Medulla oblongata (tissue), 1 donor: ENCODE measurements at regions not wholly inside any gene's neighbourhood (a gene's known extent, or its start where the extent isn't known, plus 50 kb on each side); places are given as distances from the start of the nearest gene placed in this dataset.
"Not testable (repeated sequence)": the region's sequence is repeated elsewhere in the genome, so short reads cannot be mapped to it uniquely, and the experiment has no call there.

Experiments used
- DNase-seq: peaks from one replicate; pipeline ENCODE4 v3.0.0-alpha.2; 2015; ENCODE audit errors: extremely low spot score

- no peak for DNase-seq
Observed at GRCh38 chr11:106152013-106152412, 74.6 kb downstream of the AASDHPPT start.

DNA sequence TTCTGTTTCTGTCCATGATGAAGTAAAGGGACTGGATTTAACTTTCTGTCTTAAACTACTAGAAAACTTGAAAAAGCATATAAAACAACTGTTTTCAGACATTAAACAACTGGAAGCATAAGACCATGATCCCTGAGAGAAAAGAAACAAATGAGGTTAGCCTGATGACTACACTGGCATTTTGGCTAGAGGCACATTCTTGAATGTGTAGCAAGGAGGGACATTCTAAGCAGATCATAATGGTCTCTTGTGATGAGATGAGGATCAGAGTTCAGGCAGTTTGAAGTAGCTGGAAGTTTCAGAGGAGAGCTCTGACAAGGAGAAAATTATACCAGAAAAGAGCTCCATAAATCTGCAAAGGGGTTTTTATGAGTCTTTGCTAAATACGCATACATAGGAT lies 75.4 kb downstream of the AASDHPPT start:
- DNase-seq, result no peak

DNA sequence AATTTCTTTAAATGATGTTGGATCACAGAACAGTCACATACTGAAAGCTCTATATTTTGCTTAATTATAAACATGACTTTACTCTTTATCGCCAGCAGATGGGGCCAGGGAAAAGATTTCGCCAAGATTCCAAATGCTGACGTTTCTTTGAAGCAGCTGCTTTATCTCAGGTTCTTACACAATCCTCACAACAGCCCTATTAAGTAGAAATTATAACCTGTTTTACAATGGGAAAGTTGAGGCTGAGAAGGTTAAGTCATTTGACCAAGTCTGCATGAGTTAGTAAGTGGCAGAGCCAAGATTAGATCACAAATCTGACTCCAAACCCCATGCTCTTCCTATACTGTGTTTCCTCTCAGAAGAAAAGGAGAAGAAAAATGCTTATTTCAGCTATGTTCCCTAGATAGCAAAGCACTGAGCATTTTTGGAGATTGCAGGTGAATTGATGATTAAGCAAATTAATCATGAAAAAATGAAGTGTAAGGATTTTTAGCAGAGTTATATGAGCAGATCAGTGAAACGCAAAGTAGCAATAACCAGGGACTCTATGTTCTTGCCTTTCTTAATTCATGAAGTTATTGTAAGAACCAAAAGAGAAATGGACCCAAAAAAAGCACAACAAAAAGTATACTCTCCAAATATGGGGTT lies 79.0 kb downstream of the AASDHPPT start:
- DNase-seq, result peak; percentile 53

GRCh38 chr11:106158406-106158805 lies 80.9 kb downstream of the AASDHPPT start:
- no peak for DNase-seq

GRCh38 chr11:106159836-106160235 lies 82.4 kb downstream of the AASDHPPT start:
- DNase-seq, result no peak

DNA sequence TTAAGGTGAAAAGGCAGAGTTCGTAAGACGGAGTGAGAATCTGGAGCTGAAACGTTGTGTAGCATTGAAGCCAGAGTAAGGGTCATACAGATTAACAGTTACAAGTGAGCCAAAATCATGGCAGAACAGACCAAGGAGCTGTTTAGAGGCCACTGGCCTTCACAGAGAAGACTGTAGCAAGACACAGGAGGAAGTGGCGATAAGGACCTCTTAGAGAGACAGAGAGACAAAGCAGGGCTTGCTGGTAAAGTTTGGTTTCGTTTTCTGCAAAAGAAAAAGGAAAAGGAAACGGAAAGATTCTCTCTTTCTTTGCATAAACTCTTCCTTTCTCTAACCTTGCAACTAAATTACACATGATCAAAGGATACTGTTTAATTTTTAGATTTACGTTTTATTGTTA lies 83.0 kb downstream of the AASDHPPT start:
- DNase-seq, result no peak

DNA sequence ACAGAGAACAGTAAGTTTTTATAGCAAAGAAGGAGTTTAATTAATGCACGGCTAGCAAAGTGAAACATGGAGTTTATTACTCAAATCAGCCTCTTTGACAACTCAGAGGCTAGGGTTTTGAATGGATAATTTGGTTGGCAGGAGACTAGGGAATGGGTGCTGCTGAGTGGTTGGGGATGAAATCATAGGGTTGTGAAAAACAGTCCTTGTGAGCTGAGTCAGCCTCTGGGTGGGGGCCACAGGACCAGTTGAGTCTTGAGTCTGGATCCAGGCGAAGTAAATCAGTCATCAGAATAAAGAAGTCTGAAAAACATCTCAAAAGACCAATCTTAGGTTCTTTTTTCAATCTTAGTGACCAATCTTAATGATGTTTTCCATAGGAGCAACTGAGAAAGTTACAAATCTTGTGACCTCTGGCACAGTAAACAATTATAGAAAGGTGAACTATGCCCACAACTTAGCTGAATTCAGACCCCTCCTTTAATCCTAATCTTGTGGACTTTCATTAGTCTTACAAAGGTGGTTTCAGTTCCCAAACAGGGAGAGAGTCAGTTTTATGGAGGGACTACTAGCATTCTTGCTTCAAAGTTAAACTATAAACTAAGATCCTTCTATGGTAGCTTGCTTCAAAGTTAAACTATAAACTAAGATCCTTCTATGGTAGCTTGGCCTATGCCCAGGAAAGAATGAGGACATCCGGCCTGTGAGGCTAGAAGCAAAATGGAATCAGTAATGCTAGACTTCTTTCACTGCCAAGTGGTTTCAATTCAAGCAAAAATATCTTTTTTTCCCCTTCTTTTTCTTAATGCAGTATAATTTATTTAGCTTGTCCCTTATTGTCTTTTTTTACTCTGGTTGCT lies 84.5 kb downstream of the AASDHPPT start:
- DNase-seq, result no peak

- no peak for DNase-seq
Observed at GRCh38 chr11:106167085-106167484, 89.6 kb downstream of the AASDHPPT start.

DNA sequence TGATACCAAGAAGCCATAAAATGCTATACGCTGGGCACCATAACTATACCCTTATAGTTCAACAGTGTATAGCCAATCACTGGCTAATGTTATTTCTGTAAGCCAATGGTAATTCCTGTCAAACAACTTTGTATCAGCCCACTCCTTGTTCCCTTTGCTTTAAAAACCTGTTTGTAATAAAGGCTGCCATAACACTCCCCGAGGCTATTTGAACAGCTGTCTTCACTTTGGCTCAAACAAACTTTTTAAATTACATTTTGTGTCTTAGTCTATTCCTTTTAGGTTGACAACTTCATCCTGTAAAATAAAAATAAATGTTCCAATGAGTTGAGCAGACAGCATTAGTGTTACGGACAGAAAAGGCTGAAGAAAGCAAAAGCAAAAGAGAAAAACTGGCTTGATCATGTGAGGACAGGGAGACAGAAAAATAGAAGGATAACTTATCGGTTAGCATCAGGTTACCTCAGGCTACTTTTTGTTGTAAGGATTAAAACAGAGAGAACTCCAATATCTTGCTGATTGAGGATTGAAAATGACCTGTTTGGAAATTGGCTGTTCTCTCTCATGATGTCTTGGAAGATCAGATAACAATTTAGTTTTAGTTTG lies 95.0 kb downstream of the AASDHPPT start:
- no peak for DNase-seq

GRCh38 chr11:106173291-106173690 lies 95.8 kb downstream of the AASDHPPT start:
- DNase-seq, result no peak

- DNase-seq, result not testable (repeated sequence)
Observed at GRCh38 chr11:106174003-106174402, 96.5 kb downstream of the AASDHPPT start.

- DNase-seq, result no peak
Observed at GRCh38 chr11:106176817-106177216, 99.4 kb downstream of the AASDHPPT start.

DNA sequence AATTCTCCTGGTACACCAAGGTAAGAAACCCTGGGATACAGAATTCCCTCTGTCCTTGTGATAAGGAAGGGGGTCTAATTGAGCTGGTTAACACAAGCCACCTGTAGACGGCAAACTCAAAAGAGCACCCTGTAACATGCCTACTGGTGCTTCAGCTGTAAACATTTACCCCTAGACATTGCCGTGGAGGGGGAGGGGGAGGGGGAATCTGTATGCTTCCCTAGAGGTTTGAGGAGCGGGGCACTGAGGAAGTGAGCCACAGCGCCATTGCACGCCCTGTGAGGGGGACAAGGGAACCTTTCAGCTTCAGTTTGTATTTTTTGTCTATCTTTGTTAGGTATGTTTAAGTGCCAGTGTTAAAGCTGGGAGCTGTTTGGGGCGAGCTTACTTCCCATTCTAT lies 99.8 kb downstream of the AASDHPPT start:
- DNase-seq, result no peak

DNA sequence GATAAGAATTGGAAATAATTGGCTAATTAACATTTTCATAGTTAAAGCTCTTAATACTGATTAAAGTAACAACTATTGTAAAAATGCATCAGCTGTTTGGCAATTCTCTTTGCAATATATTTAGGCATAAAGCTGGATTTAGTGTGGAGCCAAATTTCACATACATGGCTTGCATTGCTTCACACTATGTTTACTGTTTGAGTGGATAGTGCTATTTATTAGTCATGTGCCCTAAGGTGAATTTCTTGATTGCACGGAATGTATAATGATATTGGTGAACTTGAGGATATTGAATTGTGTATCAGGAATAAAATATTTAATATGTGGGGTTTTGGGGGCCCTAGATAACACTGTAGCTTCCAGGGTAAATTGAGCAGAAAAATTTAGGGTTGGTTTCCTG lies 100.9 kb downstream of the AASDHPPT start:
- no peak for DNase-seq

DNA sequence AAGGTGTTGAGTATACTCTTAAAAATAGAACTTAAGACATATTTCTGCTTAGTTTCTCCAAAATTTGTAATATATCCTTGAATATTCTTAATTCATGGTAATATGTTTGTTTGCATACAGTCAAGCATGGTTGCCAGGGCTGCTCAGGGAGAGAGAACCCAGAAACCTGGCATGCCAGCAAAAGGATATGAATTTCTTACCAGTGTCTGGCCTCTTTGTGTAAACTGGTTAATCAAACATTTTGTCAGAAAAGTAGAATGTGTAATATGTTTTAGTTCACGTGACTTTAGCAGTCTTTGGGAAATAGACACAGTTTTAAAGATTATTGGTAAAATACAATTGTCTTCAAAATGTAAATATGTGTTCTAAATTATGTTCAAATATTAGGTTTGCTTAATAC lies 101.6 kb downstream of the AASDHPPT start:
- DNase-seq, result no peak

- DNase-seq, result peak; percentile 11
Observed at GRCh38 chr11:106186630-106187029, 109.2 kb downstream of the AASDHPPT start.

- no peak for DNase-seq
Observed at GRCh38 chr11:106187860-106188456, 110.5 kb downstream of the AASDHPPT start.

DNA sequence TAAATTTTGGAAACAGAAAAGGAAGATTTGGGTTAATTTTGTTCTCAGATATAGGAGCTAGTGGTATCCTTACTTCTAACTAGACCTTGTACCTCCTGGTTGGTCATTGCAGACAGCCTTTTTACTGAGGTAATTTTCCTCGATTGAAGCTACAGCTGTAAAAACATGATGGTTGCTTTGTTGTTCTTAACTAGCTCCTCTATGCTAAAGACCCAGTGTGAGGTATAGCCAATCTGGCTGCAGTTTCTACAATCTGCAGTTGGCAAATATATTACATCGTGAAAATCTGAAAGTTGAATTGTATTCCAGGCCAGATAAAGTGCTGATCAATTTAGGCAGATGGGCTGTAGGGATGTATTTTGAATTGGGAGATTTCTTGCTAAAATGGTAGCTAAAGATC lies 116.5 kb downstream of the AASDHPPT start:
- DNase-seq, result no peak

GRCh38 chr11:106197438-106197837 lies 120.0 kb downstream of the AASDHPPT start:
- DNase-seq, result no peak

DNA sequence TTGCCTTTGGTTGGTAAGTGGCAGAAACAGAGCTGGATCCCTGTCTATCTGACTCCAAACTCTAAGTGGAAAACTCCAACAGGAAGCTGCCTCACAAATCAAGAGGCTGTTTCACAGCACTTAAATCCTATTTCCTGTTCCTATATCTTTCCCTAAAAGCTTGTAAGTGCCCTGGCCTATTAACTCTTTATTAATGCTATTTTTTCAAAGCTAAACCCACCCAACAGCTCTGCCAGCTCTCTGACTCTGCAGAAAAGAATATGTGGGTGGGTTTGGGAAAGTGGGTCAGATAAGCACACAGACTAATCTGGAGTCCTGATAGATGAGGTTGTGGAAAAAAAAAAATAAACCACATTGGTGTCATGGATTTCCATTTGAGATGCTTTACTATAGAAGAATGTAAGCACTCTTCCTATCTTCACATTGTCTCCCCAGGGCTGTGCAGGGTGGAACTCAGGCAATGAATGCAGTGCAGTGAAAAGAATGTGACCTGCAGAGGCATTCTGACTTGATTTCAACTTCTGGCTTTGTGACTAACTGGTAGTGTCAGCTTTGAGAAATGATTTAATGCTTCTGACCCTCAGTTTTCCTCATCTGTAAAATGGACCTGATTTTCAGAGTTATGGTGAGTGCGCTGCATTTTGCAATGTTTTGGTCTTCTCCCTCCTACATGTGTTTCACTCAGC lies 125.6 kb downstream of the AASDHPPT start:
- DNase-seq, result no peak

- no peak for DNase-seq
Observed at GRCh38 chr11:106208760-106209159, 131.3 kb downstream of the AASDHPPT start.

DNA sequence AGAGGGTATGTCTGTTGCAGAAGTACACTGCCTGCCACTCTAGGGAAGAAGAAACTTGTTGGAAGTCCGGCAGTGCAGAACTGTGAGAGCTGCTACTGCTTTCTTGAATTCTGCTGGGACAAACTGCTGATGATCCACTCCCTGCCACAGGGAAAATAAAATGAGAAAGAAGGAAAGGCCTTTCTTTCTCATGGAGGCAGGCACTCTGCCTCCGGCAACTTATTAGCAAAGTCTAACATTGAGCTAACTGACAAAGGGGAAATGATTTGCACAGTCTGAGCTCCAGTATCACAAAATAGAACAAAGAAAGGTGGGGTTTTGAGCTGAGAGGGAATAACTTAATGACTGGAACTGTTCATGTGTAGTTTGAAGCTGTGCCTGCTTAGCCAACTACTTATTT lies 134.6 kb downstream of the AASDHPPT start:
- no peak for DNase-seq
